Immature natural killer cell (primary cell): ENCODE measurements at regions not wholly inside any gene's neighbourhood (a gene's known extent, or its start where the extent isn't known, plus 50 kb on each side); places are given as distances from the start of the nearest gene placed in this dataset.

Experiments used
- DNase-seq, 3 donors: peaks; one replicate each; pipeline ENCODE4 v3.0.0; 2022; ENCODE audit warnings: mixed read lengths in 1 of 3
- H3K27ac Mint-ChIP-seq, 6 donors: one replicate each; pipeline ENCODE4 v1.8.0; 2020; ENCODE audit warnings: mixed read lengths in 6 of 6, mild to moderate bottlenecking in 5 of 6, inconsistent platforms in 4 of 6, moderate library complexity in 3 of 6
- H3K27me3 Mint-ChIP-seq, 3 donors: one replicate each; pipeline ENCODE4 v1.8.0; 2020 to 2021; ENCODE audit warnings: low read depth in 3 of 3, mild to moderate bottlenecking in 3 of 3, mixed read lengths in 3 of 3, moderate library complexity in 3 of 3, inconsistent platforms in 1 of 3
- H3K36me3 Mint-ChIP-seq, 3 donors: one replicate each; pipeline ENCODE4 v1.8.0; 2020; ENCODE audit warnings: mixed read lengths in 3 of 3, inconsistent platforms in 2 of 3, mild to moderate bottlenecking in 2 of 3
- H3K4me1 Mint-ChIP-seq, 2 donors: one replicate each; pipeline ENCODE4 v1.8.0; 2020; ENCODE audit warnings: inconsistent platforms in 2 of 2, mild to moderate bottlenecking in 2 of 2, mixed read lengths in 2 of 2, moderate library complexity in 1 of 2
- H3K4me3 Mint-ChIP-seq, 5 donors: one replicate each; pipeline ENCODE4 v1.8.0; 2020; ENCODE audit warnings: mild to moderate bottlenecking in 5 of 5, mixed read lengths in 5 of 5, inconsistent platforms in 3 of 5, moderate library complexity in 3 of 5
- H3K9me3 Mint-ChIP-seq, 6 donors: one replicate each; pipeline ENCODE4 v1.8.0; 2020; ENCODE audit warnings: mild to moderate bottlenecking in 6 of 6, mixed read lengths in 6 of 6, inconsistent platforms in 4 of 6, moderate library complexity in 3 of 6

GRCh38 chr2:220270481-220271070 is 643.1 kb downstream of the SLC4A3 start:
- no peaks in the 10 kb centered on the region for H3K36me3 Mint-ChIP-seq
- H3K9me3 Mint-ChIP-seq: peaks cover 0 to 2% (median 0%) of the 10 kb centered on the region in 6 donors
- no peak overlapping the region for H3K27ac Mint-ChIP-seq
- H3K4me1 Mint-ChIP-seq: no peaks in the 10 kb centered on the region
- no peak for DNase-seq
- H3K4me3 Mint-ChIP-seq: no peak overlapping the region
- peaks cover 0 to 3% (median 0%) of the 10 kb centered on the region in 3 donors for H3K27me3 Mint-ChIP-seq

- Mint-ChIP-seq H3K27ac (no peak overlapping the region), H3K9me3 (peaks cover 0 to 11% (median under 1%) of the 10 kb centered on the region in 6 donors), H3K4me1 (no peaks in the 10 kb centered on the region), H3K4me3 (no peak overlapping the region), H3K36me3 (no peaks in the 10 kb centered on the region), H3K27me3 (peaks cover 0 to 3% (median 0%) of the 10 kb centered on the region in 3 donors)
- no peak for DNase-seq
Measured at GRCh38 chr2:220272656-220273055, 645.2 kb downstream of the SLC4A3 start.

GRCh38 chr2:220273082-220273481 is 645.7 kb downstream of the SLC4A3 start:
- Mint-ChIP-seq H3K9me3 (peaks cover 0 to 11% (median under 1%) of the 10 kb centered on the region in 6 donors), H3K36me3 (no peaks in the 10 kb centered on the region), H3K4me3 (no peak overlapping the region), H3K4me1 (no peaks in the 10 kb centered on the region), H3K27ac (no peak overlapping the region), H3K27me3 (peaks cover 0 to 3% (median 0%) of the 10 kb centered on the region in 3 donors)
- no peak for DNase-seq

GRCh38 chr2:220275454-220275853 is 648.0 kb downstream of the SLC4A3 start:
- Mint-ChIP-seq H3K4me3 (no peak overlapping the region), H3K4me1 (no peaks in the 10 kb centered on the region), H3K27me3 (peaks cover 0 to 3% (median 0%) of the 10 kb centered on the region in 3 donors), H3K9me3 (peaks cover 0 to 15% (median 2%) of the 10 kb centered on the region in 6 donors), H3K27ac (no peak overlapping the region), H3K36me3 (no peaks in the 10 kb centered on the region)
- no peak for DNase-seq

GRCh38 chr2:220276741-220277444 is 649.5 kb downstream of the SLC4A3 start:
- H3K36me3 Mint-ChIP-seq: no peaks in the 10 kb centered on the region
- no peak for DNase-seq
- H3K27me3 Mint-ChIP-seq: peaks cover 0 to 3% (median 0%) of the 10 kb centered on the region in 3 donors
- no peaks in the 10 kb centered on the region for H3K4me1 Mint-ChIP-seq
- H3K27ac Mint-ChIP-seq: no peak overlapping the region
- H3K4me3 Mint-ChIP-seq: peak overlapping the region in 1 of 5 donors; percentile 4
- peaks cover 0 to 15% (median under 1%) of the 10 kb centered on the region in 6 donors for H3K9me3 Mint-ChIP-seq

GRCh38 chr2:220277445-220277975 is 650.1 kb downstream of the SLC4A3 start:
- H3K9me3 Mint-ChIP-seq: peaks cover 0 to 15% (median under 1%) of the 10 kb centered on the region in 6 donors
- H3K27me3 Mint-ChIP-seq: peaks cover 0 to 3% (median 0%) of the 10 kb centered on the region in 3 donors
- peak overlapping the region in 1 of 5 donors; percentile 4 for H3K4me3 Mint-ChIP-seq
- no peak overlapping the region for H3K27ac Mint-ChIP-seq
- H3K4me1 Mint-ChIP-seq: no peaks in the 10 kb centered on the region
- no peak for DNase-seq
- no peaks in the 10 kb centered on the region for H3K36me3 Mint-ChIP-seq

GRCh38 chr2:220278022-220278421 is 650.6 kb downstream of the SLC4A3 start:
- Mint-ChIP-seq H3K4me1 (no peaks in the 10 kb centered on the region), H3K27me3 (peaks cover 0 to 3% (median 0%) of the 10 kb centered on the region in 3 donors), H3K4me3 (no peak overlapping the region), H3K36me3 (no peaks in the 10 kb centered on the region), H3K27ac (no peak overlapping the region), H3K9me3 (peaks cover 0 to 15% (median under 1%) of the 10 kb centered on the region in 6 donors)
- DNase-seq: no peak

- Mint-ChIP-seq H3K36me3 (no peaks in the 10 kb centered on the region), H3K4me3 (no peak overlapping the region), H3K27ac (no peak overlapping the region), H3K27me3 (peaks cover 0 to 3% (median 0%) of the 10 kb centered on the region in 3 donors), H3K9me3 (peaks cover 0 to 15% (median under 1%) of the 10 kb centered on the region in 6 donors), H3K4me1 (no peaks in the 10 kb centered on the region)
- DNase-seq: no peak
Measured at GRCh38 chr2:220279372-220279771, 651.9 kb downstream of the SLC4A3 start.

- no peaks in the 10 kb centered on the region for H3K4me1 Mint-ChIP-seq
- peaks cover 0 to 3% (median 0%) of the 10 kb centered on the region in 3 donors for H3K27me3 Mint-ChIP-seq
- H3K27ac Mint-ChIP-seq: no peak overlapping the region
- no peak for DNase-seq
- H3K9me3 Mint-ChIP-seq: peaks cover 0 to 15% (median under 1%) of the 10 kb centered on the region in 6 donors
- H3K36me3 Mint-ChIP-seq: no peaks in the 10 kb centered on the region
- H3K4me3 Mint-ChIP-seq: no peak overlapping the region
Measured at GRCh38 chr2:220279840-220280239, 652.4 kb downstream of the SLC4A3 start.

GRCh38 chr2:220280736-220281135 is 653.3 kb downstream of the SLC4A3 start:
- Mint-ChIP-seq H3K36me3 (no peaks in the 10 kb centered on the region), H3K4me1 (no peaks in the 10 kb centered on the region), H3K4me3 (no peak overlapping the region), H3K27me3 (no peaks in the 10 kb centered on the region), H3K9me3 (peaks cover 0 to 15% (median under 1%) of the 10 kb centered on the region in 6 donors), H3K27ac (no peak overlapping the region)
- no peak for DNase-seq

- Mint-ChIP-seq H3K4me1 (no peaks in the 10 kb centered on the region), H3K36me3 (no peaks in the 10 kb centered on the region), H3K27me3 (peaks cover 0 to 3% (median 0%) of the 10 kb centered on the region in 3 donors), H3K27ac (no peak overlapping the region), H3K4me3 (no peak overlapping the region), H3K9me3 (peaks cover 0 to 10% (median 0%) of the 10 kb centered on the region in 6 donors)
- no peak for DNase-seq
Measured at GRCh38 chr2:220281771-220282170, 654.3 kb downstream of the SLC4A3 start.

GRCh38 chr2:220282236-220282635 is 654.8 kb downstream of the SLC4A3 start:
- Mint-ChIP-seq H3K36me3 (no peaks in the 10 kb centered on the region), H3K9me3 (peaks cover 0 to 10% (median 0%) of the 10 kb centered on the region in 6 donors), H3K27me3 (peaks cover 0 to 3% (median 0%) of the 10 kb centered on the region in 3 donors), H3K27ac (no peak overlapping the region), H3K4me1 (no peaks in the 10 kb centered on the region), H3K4me3 (no peak overlapping the region)
- DNase-seq: no peak

- Mint-ChIP-seq H3K9me3 (peaks cover 0 to 4% (median 0%) of the 10 kb centered on the region in 6 donors), H3K4me3 (no peak overlapping the region), H3K36me3 (no peaks in the 10 kb centered on the region), H3K27ac (no peak overlapping the region), H3K4me1 (no peaks in the 10 kb centered on the region), H3K27me3 (peaks cover 0 to 1% (median 1%) of the 10 kb centered on the region in 3 donors)
- DNase-seq: no peak
Measured at GRCh38 chr2:220293966-220294365, 666.5 kb downstream of the SLC4A3 start.

- Mint-ChIP-seq H3K9me3 (peaks cover 0 to 4% (median 0%) of the 10 kb centered on the region in 6 donors), H3K4me1 (no peaks in the 10 kb centered on the region), H3K36me3 (no peaks in the 10 kb centered on the region), H3K27me3 (peaks cover 0 to 1% (median 0%) of the 10 kb centered on the region in 3 donors), H3K4me3 (no peak overlapping the region), H3K27ac (no peak overlapping the region)
- no peak for DNase-seq
Measured at GRCh38 chr2:220296174-220296573, 668.7 kb downstream of the SLC4A3 start.
